Ascending aorta (tissue), 2 donors: ENCODE measurements at regions not wholly inside any gene's neighbourhood (a gene's known extent, or its start where the extent isn't known, plus 50 kb on each side); places are given as distances from the start of the nearest gene placed in this dataset.
"Not testable (repeated sequence)": the region's sequence is repeated elsewhere in the genome, so short reads cannot be mapped to it uniquely, and the experiment has no call there.

Experiments
- DNase-seq, 2 donors: peaks; one replicate each; pipeline ENCODE4 v3.0.0-alpha.2; 2019; ENCODE audit warnings: low spot score in 2 of 2
- H3K27ac ChIP-seq, 2 donors: fragments of 200-600 bp; sonication (generic); one replicate each; pipeline ENCODE4 v1.5.1; 2016 to 2017; ENCODE audit warnings: mild to moderate bottlenecking in 1 of 2
- H3K27me3 ChIP-seq: fragments of 200-600 bp; sonication (generic); one replicate; pipeline ENCODE4 v1.5.1; 2017
- H3K36me3 ChIP-seq, 2 donors: fragments of 200-600 bp; sonication (generic); one replicate each; pipeline ENCODE4 v1.5.1; 2016
- H3K4me1 ChIP-seq, 2 donors: fragments of 200-600 bp; sonication (generic); one replicate each; pipeline ENCODE4 v1.5.1; 2016 to 2017; ENCODE audit warnings: mild to moderate bottlenecking in 1 of 2
- H3K4me3 ChIP-seq, 2 donors: fragments of 200-600 bp; sonication (generic); one replicate each; pipeline ENCODE4 v1.5.1; 2016 to 2017; ENCODE audit warnings: mild to moderate bottlenecking in 1 of 2
- H3K9me3 ChIP-seq, 2 donors: fragments of 200-600 bp; sonication (generic); one replicate each; pipeline ENCODE4 v1.5.1; 2016
- intact Hi-C: fragments of 100-400 bp; cut with DNase I; formaldehyde crosslinking; loops from one replicate; pipeline ENCODE4 v1.15.1; 2023
- TF ChIP-seq, protein P1 (sequence below), 3 experiments: fragments of 200-600 bp in 2 of 3; fragments of 450-650 bp in 1 of 3; sonication (generic) in 2 of 3; IDR thresholded peaks; one replicate each; pipeline ENCODE4 v1.5.1; 2016 to 2019; ENCODE audit warnings: antibody characterized with exemption in 3 of 3, mild to moderate bottlenecking in 1 of 3, moderate library complexity in 1 of 3

DNA sequence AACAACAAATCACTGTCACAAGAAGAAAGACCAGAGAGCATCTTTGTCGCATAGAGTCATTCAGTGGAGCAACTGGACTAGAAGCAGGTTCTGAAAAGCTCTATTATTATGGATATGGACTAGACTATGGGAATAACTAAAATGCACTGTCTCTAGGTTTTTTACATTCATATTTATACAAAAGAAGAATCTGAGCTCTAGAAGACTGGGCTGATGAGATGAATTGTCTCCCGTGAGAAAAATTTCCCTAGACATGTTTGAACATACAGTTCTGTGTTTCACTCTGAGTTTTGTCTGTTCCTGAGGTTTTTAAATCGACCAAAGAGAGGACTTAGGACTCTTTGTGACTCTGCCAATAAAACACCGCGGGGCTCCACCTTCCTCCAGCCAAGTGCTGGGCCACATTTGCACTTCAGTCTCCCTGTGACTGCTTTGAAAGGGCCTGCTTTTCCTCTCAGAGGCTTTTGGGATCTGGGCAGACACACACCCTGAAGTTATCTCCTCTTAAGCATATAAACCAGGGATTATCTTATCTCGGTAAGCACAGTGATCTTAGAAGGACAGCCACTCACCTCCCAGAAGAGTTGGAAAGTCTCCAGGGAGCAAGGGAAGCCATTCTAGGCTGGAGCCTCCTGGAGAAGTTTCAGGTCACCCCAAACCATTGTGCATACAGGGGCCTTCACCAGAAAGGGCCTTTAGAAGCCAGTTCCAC is 101.0 kb upstream of the JCAD start:
- Histone ChIP-seq H3K4me1 (peaks cover 0 to 6% of the 10 kb centered on the region in 2 donors), H3K27me3 (no peaks in the 10 kb centered on the region), H3K36me3 (no peaks in the 10 kb centered on the region), H3K9me3 (no peaks in the 10 kb centered on the region), H3K27ac (no peak overlapping the region), H3K4me3 (no peak overlapping the region)
- DNase-seq = no peak
- TF ChIP-seq, protein P1, sequence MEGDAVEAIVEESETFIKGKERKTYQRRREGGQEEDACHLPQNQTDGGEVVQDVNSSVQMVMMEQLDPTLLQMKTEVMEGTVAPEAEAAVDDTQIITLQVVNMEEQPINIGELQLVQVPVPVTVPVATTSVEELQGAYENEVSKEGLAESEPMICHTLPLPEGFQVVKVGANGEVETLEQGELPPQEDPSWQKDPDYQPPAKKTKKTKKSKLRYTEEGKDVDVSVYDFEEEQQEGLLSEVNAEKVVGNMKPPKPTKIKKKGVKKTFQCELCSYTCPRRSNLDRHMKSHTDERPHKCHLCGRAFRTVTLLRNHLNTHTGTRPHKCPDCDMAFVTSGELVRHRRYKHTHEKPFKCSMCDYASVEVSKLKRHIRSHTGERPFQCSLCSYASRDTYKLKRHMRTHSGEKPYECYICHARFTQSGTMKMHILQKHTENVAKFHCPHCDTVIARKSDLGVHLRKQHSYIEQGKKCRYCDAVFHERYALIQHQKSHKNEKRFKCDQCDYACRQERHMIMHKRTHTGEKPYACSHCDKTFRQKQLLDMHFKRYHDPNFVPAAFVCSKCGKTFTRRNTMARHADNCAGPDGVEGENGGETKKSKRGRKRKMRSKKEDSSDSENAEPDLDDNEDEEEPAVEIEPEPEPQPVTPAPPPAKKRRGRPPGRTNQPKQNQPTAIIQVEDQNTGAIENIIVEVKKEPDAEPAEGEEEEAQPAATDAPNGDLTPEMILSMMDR (IDR thresholded peaks at IDR 0.05) = no peak
- intact Hi-C loops = no loop called here

DNA sequence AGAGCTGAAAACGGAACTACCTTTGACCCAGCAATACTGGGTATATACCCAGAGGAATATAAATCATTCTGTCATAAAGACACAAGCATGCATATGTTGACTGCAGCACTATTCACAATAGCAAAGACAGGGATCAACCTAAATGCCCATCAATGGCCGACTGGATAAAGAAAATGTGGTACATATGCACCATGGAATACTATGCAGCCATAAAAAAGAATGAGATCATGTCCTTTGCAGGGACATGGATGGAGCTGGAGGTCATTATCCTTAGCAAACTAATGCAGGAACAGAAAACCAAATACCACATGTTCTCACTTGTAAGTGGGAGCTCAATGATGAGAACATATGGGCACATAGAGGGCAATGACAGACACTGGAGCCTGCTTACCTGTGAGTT is 100.2 kb upstream of the JCAD start:
- DNase-seq, intact Hi-C loops: not testable (repeated sequence)

DNA sequence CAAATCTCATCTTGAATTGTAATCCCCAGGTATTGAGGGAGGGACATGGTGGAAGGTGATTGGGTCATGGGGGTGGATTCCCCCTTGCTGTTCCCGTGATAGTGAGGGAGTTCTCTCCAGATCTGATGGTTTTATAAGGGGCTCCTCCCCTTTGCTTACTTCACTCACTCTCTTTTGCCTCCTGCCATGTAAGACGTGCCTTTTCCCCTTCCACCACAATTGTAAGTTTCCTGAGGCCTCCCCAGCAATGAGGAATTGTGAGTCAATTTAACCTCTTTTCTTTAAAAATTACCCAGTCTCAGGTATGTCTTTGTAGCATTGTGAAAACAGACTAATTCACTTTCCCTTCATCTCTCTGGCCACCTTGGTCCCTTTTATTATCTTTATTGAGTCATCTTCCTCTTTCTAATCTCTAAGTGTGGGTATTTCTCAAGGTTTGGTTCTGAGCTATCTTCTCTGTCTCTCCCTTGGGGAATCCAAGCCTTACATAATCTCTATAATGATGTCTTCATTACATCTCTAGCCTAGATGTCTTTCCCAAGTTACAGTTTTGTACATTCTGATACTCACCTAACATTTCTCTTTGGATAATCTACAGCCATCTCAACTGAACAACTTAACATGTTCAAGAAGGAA is 99.1 kb upstream of the JCAD start:
- intact Hi-C loops = no loop called here
- H3K9me3 ChIP-seq = no peaks in the 10 kb centered on the region
- no peaks in the 10 kb centered on the region for H3K27me3 ChIP-seq
- no peak overlapping the region for H3K4me3 ChIP-seq
- TF ChIP-seq, protein P1 (IDR thresholded peaks at IDR 0.05) = no peak
- peaks cover 0 to 6% of the 10 kb centered on the region in 2 donors for H3K4me1 ChIP-seq
- DNase-seq = no peak
- H3K36me3 ChIP-seq = no peaks in the 10 kb centered on the region
- no peak overlapping the region for H3K27ac ChIP-seq

More for the DNA sequence above, 100.2 kb upstream of the JCAD start:
- not testable (repeated sequence) for H3K36me3 ChIP-seq, H3K27ac ChIP-seq, H3K4me1 ChIP-seq, H3K27me3 ChIP-seq, H3K4me3 ChIP-seq, H3K9me3 ChIP-seq

DNA sequence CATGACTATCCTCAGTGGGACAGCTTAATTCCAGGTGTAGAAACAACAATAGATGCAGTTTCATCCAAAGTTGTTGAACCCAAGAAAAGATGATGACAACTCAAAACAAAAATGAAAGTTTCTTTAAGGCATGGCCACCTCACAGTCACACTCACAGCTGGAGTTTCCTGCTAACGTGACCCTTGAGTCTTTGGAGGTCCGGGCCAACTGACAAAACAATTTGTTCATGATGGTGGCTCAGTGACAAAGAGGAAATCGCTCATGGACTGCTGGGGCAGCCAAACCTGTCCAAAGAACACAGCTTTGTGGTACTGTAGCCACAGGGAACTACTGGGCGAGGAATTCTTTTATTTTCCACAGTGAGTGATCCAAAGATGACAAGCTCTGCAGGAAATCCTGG is 96.0 kb upstream of the JCAD start:
- Histone ChIP-seq H3K27ac (peak overlapping the region; percentile 31 to 50), H3K9me3 (no peaks in the 10 kb centered on the region), H3K27me3 (no peaks in the 10 kb centered on the region), H3K4me1 (peaks cover 0 to 6% of the 10 kb centered on the region in 2 donors), H3K4me3 (no peak overlapping the region), H3K36me3 (no peaks in the 10 kb centered on the region)
- peak; percentile 15 to 77 for DNase-seq
- intact Hi-C loops = no loop called here
- TF ChIP-seq, protein P1 (IDR thresholded peaks at IDR 0.05) = no peak

DNA sequence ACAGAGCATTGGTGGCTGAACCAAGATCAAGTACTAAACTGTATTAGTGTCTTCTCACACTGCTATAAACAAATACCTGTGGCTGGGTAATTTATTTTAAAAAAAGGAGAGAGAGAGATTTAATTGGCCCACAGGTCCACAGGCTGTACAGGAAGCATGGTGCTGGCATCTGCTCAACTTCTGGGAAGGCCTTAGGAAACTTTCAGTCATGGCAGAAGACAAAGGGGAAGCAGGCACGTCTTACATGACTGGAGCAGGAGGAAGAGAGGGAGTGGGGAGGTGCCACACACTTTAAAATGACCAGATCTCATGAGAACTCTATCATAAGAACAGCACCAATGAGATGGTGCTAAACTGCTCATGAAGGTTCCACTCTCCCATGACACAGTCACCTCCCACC is 95.2 kb upstream of the JCAD start:
- Histone ChIP-seq H3K9me3 (no peaks in the 10 kb centered on the region), H3K27me3 (no peaks in the 10 kb centered on the region), H3K4me3 (no peak overlapping the region), H3K36me3 (no peaks in the 10 kb centered on the region), H3K27ac (no peak overlapping the region), H3K4me1 (peaks cover 0 to 6% of the 10 kb centered on the region in 2 donors)
- intact Hi-C loops = no loop called here
- DNase-seq = no peak
- TF ChIP-seq, protein P1 (IDR thresholded peaks at IDR 0.05) = no peak

DNA sequence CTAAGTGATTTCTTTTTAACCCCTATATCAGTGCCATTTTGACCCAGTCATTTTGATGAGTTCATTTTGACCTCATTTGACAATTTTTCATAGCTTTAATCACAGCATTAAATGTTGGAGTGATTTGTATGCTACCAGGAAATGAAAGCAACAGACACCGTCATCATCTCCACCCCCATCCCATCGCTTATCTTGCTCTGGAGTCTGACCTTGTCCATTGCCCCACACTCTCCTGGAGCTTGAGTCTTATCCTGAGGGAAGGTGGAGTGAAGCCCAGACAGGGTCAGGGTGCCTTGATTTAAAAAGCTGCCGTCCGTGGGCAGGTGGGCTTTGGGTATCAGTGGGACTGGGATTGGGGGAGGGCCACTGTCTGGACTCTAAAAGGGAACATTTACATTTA is 94.7 kb upstream of the JCAD start:
- TF ChIP-seq, protein P1 (IDR thresholded peaks at IDR 0.05) = no peak
- Histone ChIP-seq H3K27ac (no peak overlapping the region), H3K9me3 (no peaks in the 10 kb centered on the region), H3K4me1 (peaks cover 0 to 6% of the 10 kb centered on the region in 2 donors), H3K27me3 (no peaks in the 10 kb centered on the region), H3K36me3 (no peaks in the 10 kb centered on the region), H3K4me3 (no peak overlapping the region)
- no peak for DNase-seq
- intact Hi-C loops = no loop called here
